Nephron (organoid): ENCODE measurements at regions not wholly inside any gene's neighbourhood (a gene's known extent, or its start where the extent isn't known, plus 50 kb on each side); places are given as distances from the start of the nearest gene placed in this dataset.

Experiments used
- H3K27ac Mint-ChIP-seq, 3 experiments: 2 replicates each; pipeline ENCODE4 v1.8.0; 2020; ENCODE audit warnings: mixed read lengths in 3 of 3, mild to moderate bottlenecking in 2 of 3, moderate library complexity in 1 of 3
- H3K27me3 Mint-ChIP-seq: 2 replicates; pipeline ENCODE4 v1.8.0; 2021; ENCODE audit warnings: low read depth, mild to moderate bottlenecking, moderate library complexity, mixed read lengths
- H3K36me3 Mint-ChIP-seq: 2 replicates; pipeline ENCODE4 v1.8.0; 2020; ENCODE audit warnings: low read depth, mixed read lengths
- H3K4me1 Mint-ChIP-seq: 2 replicates; pipeline ENCODE4 v1.8.0; 2020; ENCODE audit warnings: mixed read lengths
- H3K4me3 Mint-ChIP-seq, 3 experiments: 2 replicates each; pipeline ENCODE4 v1.8.0; 2020; ENCODE audit warnings: mild to moderate bottlenecking in 3 of 3, mixed read lengths in 3 of 3, moderate library complexity in 2 of 3
- H3K9me3 Mint-ChIP-seq: 2 replicates; pipeline ENCODE4 v1.8.0; 2020; ENCODE audit warnings: mixed read lengths
- TF ChIP-seq, protein P1 (sequence below), 3 experiments: fragments of 200-600 bp; sonication (generic); IDR thresholded peaks; one replicate each; pipeline ENCODE4 v1.5.0; 2021; ENCODE audit warnings: antibody characterized with exemption in 3 of 3; ENCODE audit not compliant: unreplicated experiment in 3 of 3

DNA sequence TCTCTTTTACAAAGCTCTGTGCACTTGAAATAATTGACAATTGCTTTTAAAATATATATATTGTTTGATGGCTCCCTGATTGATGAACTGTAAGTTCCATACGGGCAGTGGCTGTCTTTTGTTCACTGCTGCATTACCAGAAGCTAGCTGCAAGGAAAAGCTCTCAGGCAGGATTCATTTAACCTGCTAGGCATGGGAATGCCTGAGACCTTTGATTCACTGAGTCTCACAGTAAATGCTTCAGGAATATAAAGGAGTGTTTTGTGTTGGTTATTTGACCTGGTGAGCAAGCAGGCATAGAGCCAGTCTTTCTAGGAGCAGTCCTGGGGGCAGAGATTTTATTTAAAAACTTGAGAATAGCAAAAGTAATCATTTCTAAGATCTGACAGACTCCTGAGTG is 193.2 kb upstream of the ITGA4 start:
- TF ChIP-seq, protein P1, sequence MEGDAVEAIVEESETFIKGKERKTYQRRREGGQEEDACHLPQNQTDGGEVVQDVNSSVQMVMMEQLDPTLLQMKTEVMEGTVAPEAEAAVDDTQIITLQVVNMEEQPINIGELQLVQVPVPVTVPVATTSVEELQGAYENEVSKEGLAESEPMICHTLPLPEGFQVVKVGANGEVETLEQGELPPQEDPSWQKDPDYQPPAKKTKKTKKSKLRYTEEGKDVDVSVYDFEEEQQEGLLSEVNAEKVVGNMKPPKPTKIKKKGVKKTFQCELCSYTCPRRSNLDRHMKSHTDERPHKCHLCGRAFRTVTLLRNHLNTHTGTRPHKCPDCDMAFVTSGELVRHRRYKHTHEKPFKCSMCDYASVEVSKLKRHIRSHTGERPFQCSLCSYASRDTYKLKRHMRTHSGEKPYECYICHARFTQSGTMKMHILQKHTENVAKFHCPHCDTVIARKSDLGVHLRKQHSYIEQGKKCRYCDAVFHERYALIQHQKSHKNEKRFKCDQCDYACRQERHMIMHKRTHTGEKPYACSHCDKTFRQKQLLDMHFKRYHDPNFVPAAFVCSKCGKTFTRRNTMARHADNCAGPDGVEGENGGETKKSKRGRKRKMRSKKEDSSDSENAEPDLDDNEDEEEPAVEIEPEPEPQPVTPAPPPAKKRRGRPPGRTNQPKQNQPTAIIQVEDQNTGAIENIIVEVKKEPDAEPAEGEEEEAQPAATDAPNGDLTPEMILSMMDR (IDR thresholded peaks at IDR 0.05; ENCODE audit: unreplicated experiment in 3 of 3), result no peak
- no peaks in the 10 kb centered on the region for H3K36me3 Mint-ChIP-seq
- no peaks in the 10 kb centered on the region for H3K27me3 Mint-ChIP-seq
- peaks cover 7% of the 10 kb centered on the region for H3K4me1 Mint-ChIP-seq
- no peak overlapping the region for H3K27ac Mint-ChIP-seq
- H3K9me3 Mint-ChIP-seq, result no peaks in the 10 kb centered on the region
- no peak overlapping the region for H3K4me3 Mint-ChIP-seq

DNA sequence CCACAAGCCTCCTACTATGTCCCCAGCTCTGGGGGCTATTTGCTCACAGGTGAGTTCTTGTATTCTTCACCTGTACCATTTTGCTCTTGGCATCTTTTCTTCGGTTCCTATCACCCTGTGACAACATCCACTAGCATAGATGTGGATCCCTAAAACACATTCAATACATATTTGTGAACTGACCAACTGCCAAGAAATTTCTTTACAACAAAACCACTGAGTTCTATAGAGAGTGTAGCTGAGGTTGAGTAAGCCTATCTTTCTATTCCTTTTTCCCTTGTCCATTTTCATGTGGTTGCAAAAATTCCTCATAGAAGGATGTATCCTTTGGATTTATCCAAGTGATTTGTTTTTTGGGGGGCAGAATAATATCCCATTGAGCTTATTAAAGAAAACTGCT is 192.7 kb upstream of the ITGA4 start:
- no peaks in the 10 kb centered on the region for H3K9me3 Mint-ChIP-seq
- no peaks in the 10 kb centered on the region for H3K27me3 Mint-ChIP-seq

DNA sequence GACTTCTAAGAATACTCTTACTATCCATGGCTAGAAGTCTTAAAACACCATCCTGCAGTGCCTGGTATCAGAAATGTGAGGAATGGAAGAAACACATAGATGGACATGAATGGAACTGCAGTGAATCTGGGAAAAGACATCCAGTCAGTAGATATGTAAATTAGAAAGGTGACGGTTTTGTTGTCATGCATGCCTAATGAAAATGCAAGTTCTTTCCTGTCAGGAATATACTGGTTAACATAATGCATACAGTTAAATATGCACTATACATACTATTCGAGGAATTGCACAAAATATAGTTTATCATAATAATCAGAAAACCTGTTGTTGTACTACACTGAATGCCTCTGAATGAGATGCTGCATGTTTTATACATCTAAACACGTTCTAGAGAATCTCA is 190.6 kb upstream of the ITGA4 start:
- no peaks in the 10 kb centered on the region for H3K36me3 Mint-ChIP-seq
- no peak overlapping the region for H3K27ac Mint-ChIP-seq
- TF ChIP-seq, protein P1 (IDR thresholded peaks at IDR 0.05; ENCODE audit: unreplicated experiment in 3 of 3), result no peak
- H3K9me3 Mint-ChIP-seq, result no peaks in the 10 kb centered on the region
- H3K27me3 Mint-ChIP-seq, result no peaks in the 10 kb centered on the region
- H3K4me3 Mint-ChIP-seq, result no peak overlapping the region
- H3K4me1 Mint-ChIP-seq, result peaks cover 12% of the 10 kb centered on the region

More for the DNA sequence above, 192.7 kb upstream of the ITGA4 start:
- Mint-ChIP-seq H3K27ac (no peak overlapping the region), H3K36me3 (no peaks in the 10 kb centered on the region), H3K4me3 (no peak overlapping the region), H3K4me1 (peaks cover 7% of the 10 kb centered on the region)
- TF ChIP-seq, protein P1 (IDR thresholded peaks at IDR 0.05; ENCODE audit: unreplicated experiment in 3 of 3), result no peak

DNA sequence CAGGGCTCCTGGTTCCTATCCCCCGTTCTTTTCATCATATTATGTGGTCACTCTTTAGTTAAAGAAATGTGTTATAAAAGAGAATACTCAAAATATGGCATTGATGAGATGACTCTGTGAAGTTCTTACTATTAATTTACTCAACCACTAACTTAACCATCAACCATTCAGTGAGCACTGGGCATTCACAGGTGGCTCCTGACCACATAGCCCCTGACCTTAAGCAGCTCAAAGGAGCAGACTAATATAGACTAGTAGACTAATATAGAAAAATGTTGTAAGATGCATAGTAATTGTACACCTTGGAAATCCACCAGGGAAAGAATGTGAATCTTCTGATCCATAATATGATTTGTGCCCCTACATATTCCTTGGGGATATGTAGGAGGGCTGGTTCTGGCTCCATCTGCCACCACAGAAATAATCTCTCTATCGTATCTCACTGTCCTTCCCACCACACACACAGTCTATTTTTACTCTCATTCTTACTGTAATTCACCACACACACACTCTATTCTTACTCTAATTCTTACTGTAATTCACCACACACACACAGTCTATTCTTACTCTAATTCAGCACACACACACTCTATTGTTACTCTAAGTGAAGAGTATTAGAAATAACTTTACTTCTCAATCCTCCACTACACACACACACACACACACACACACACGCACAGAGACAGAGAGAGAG is 188.9 kb upstream of the ITGA4 start:
- no peaks in the 10 kb centered on the region for H3K36me3 Mint-ChIP-seq
- peaks cover 4% of the 10 kb centered on the region for H3K27me3 Mint-ChIP-seq
- TF ChIP-seq, protein P1 (IDR thresholded peaks at IDR 0.05; ENCODE audit: unreplicated experiment in 3 of 3), result no peak
- H3K4me1 Mint-ChIP-seq, result peaks cover 12% of the 10 kb centered on the region
- H3K9me3 Mint-ChIP-seq, result no peaks in the 10 kb centered on the region
- H3K27ac Mint-ChIP-seq, result no peak overlapping the region
- no peak overlapping the region for H3K4me3 Mint-ChIP-seq

DNA sequence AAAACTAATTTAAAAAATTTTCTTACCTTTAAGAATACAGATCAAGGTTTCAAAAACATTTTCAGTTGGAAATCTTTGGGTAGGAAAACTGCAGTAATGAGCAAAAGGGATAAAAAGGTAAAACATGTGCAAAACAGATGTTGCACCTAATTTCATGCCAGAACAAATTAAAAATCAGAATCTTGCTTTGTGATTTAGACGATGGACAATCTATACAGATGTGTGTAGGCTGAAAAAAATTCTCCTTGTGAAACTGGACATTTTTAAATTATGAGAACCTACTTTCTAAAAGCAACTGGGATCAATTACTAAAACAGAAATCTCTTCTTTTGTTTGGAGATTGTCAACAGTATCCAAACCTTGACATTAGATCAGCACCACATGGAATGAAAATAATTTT is 183.2 kb upstream of the ITGA4 start:
- Mint-ChIP-seq H3K27ac (no peak overlapping the region), H3K4me1 (peaks cover 5% of the 10 kb centered on the region), H3K36me3 (no peaks in the 10 kb centered on the region), H3K27me3 (peaks cover 4% of the 10 kb centered on the region), H3K9me3 (no peaks in the 10 kb centered on the region), H3K4me3 (no peak overlapping the region)
- TF ChIP-seq, protein P1 (IDR thresholded peaks at IDR 0.05; ENCODE audit: unreplicated experiment in 3 of 3), result no peak

DNA sequence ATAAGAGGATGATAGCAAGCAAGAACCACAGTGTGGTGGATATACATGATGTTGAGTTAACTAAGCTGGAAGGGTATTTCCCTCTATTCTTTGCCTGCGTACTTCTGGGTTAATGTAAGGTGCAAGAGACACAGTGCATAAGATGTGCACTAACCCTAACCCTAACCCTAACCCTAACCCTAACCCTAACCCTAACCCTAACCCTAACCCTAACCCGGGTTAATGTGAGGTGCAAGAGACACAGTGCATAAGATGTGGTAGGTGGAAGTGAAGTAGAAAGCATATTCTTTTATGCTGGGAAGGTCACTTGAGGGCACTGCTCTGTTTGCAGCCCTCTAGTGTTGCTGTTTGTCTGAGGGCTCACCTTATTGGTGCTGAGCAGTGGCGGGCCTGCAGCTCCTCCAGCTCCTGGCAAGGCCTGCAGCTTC is 181.5 kb upstream of the ITGA4 start:
- H3K27ac Mint-ChIP-seq, result no peak overlapping the region
- no peaks in the 10 kb centered on the region for H3K36me3 Mint-ChIP-seq
- no peaks in the 10 kb centered on the region for H3K9me3 Mint-ChIP-seq
- no peak overlapping the region for H3K4me3 Mint-ChIP-seq
- TF ChIP-seq, protein P1 (IDR thresholded peaks at IDR 0.05; ENCODE audit: unreplicated experiment in 3 of 3), result no peak
- H3K4me1 Mint-ChIP-seq, result peaks cover 14% of the 10 kb centered on the region
- peaks cover 4% of the 10 kb centered on the region for H3K27me3 Mint-ChIP-seq
